PC-9 (cell line): ENCODE measurements at regions not wholly inside any gene's neighbourhood (a gene's known extent, or its start where the extent isn't known, plus 50 kb on each side); places are given as distances from the start of the nearest gene placed in this dataset.

ENCODE experiments used
- BruUV-seq: library from RNA; stranded (reverse); fragments of 400-500 nt; replicated peaks from 2 replicates; lab custom pipeline; 2021; lab: Mats Ljungman, UMichigan
- CTCF ChIA-PET: fragments of 300-600 bp; sonication (Branson Sonifier 250); formaldehyde crosslinking; loops from one replicate; lab custom pipeline; 2022; ENCODE audit warnings: antibody characterized with exemption; lab: Charles Lee
- POLR2A ChIA-PET: fragments of 300-600 bp; sonication (Branson Sonifier 250); formaldehyde crosslinking; loops from one replicate; lab custom pipeline; 2022; ENCODE audit warnings: antibody characterized with exemption; ENCODE audit not compliant: unreplicated experiment; lab: Charles Lee
- DNase-seq, 2 experiments: peaks; one replicate each; pipeline versions ENCODE4 v3.0.0 to v3.0.0-alpha.2; 2015 to 2022; ENCODE audit warnings: mixed read lengths in 1 of 2
- H2AFZ ChIP-seq: fragments of 200-600 bp; sonication (generic); 2 replicates; pipeline ENCODE4 v1.8.1; 2017; ENCODE audit warnings: antibody characterized with exemption
- H3F3A ChIP-seq: fragments of 200-600 bp; sonication (generic); 2 replicates; pipeline ENCODE4 v1.8.1; 2017; ENCODE audit warnings: antibody characterized with exemption, mild to moderate bottlenecking, low read depth; ENCODE audit not compliant: insufficient read depth
- H3K27ac ChIP-seq: fragments of 200-600 bp; sonication (generic); 2 replicates; pipeline ENCODE4 v1.6.1; 2016; ENCODE audit warnings: mixed run types
- H3K27me3 ChIP-seq: fragments of 200-600 bp; sonication (generic); 2 replicates; pipeline ENCODE4 v1.6.1; 2016; ENCODE audit warnings: low read depth, mixed run types; ENCODE audit not compliant: insufficient read depth
- H3K36me3 ChIP-seq: fragments of 200-600 bp; sonication (generic); 2 replicates; pipeline ENCODE4 v1.6.1; 2016; ENCODE audit warnings: low read depth, mixed run types
- H3K4me1 ChIP-seq: fragments of 200-600 bp; sonication (generic); replicated peaks from 2 replicates; pipeline ENCODE4 v1.6.1; 2016; ENCODE audit warnings: mixed run types; ENCODE audit not compliant: insufficient read depth
- H3K4me2 ChIP-seq: fragments of 200-600 bp; sonication (generic); 2 replicates; pipeline ENCODE4 v1.6.1; 2017; ENCODE audit warnings: mixed run types
- H3K4me3 ChIP-seq: fragments of 200-600 bp; sonication (generic); 2 replicates; pipeline ENCODE4 v1.6.1; 2016; ENCODE audit warnings: mixed run types
- H3K79me2 ChIP-seq: fragments of 200-600 bp; sonication (generic); 2 replicates; pipeline ENCODE4 v1.6.1; 2017; ENCODE audit warnings: low read depth, mixed run types
- H3K9me2 ChIP-seq: fragments of 200-600 bp; sonication (generic); 2 replicates; pipeline ENCODE4 v1.8.1; 2017; ENCODE audit warnings: mild to moderate bottlenecking; ENCODE audit not compliant: insufficient read depth
- H3K9me3 ChIP-seq: fragments of 200-600 bp; sonication (generic); 2 replicates; pipeline ENCODE4 v1.8.1; 2016; ENCODE audit warnings: low read depth; ENCODE audit not compliant: insufficient read depth
- H4K20me1 ChIP-seq: fragments of 200-600 bp; sonication (generic); 2 replicates; pipeline ENCODE4 v1.8.1; 2017; ENCODE audit not compliant: insufficient read depth
- EZH2 ChIP-seq: fragments of 200-600 bp; sonication (generic); IDR thresholded peaks from 2 replicates; pipeline ENCODE4 v1.8.0; 2017; ENCODE audit warnings: antibody characterized with exemption, low read depth
- intact Hi-C: fragments of 100-400 bp; cut with micrococcal nuclease; formaldehyde crosslinking; loops from one replicate; pipeline ENCODE4 v1.10.0; 2022; ENCODE audit not compliant: unreplicated experiment
- TF ChIP-seq, protein P1 (sequence below): fragments of 200-600 bp; sonication (generic); conservative IDR thresholded peaks from 2 replicates; pipeline ENCODE4 v1.6.1; 2017; ENCODE audit warnings: mixed run types, antibody characterized with exemption, mild to moderate bottlenecking, moderate library complexity

DNA sequence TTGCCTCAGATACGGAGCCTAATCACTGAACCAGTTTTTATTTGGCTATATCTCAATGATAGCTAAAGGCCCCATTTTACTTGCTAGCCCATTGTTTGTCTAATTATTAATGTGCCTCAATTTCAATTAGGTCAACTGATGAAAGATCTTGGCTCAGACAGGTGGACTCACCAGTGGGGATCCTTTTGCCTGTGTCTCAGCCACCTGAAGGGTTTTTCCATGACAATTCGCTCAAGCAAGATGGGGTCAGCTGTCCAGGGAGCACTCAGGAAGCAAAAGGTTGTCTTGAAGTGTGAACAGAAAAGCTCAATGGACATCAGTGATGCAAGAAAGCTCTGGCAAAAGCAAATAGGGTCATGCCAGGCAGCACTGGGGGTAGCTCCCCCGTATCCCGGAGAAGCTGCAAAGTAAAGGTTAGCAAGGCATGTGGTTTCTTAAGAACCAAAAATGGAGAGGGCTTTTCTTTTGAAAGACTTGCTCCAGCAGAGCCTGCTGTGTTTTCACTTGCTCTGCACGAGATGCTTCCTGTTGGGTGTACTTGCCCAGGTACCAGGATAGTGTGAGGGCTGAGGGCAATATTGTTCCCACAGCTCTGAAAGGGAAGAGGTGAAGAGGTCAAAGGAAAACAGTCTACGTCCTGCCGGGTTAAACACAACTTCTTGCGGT lies 541.2 kb upstream of the CDH5 start:
- no peaks in the 10 kb centered on the region for H3F3A ChIP-seq
- no TSS peak for BruUV-seq

DNA sequence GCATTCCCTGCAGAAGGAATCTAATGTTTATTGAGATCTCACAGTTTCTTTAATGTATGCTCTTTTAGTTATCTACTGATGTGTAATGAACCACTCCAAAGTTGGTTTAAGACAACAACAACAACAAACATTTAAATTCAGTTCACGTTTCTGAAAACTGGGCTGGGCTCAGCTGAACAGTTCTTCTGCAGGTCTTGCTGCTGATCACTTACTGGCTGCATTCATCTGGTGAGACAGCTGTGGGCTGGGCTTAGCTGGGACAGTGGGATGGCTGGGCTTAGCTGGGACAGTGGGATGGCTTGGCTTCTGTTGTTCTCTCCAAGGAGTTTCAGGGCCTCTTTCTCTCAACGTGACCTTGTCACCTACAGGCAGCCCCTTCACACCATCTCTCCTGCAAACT lies 544.3 kb upstream of the CDH5 start:
- CTCF ChIA-PET: no interaction called here
- no peaks in the 10 kb centered on the region for H3K36me3 ChIP-seq
- no peak overlapping the region for H2AFZ ChIP-seq
- intact Hi-C loops: no loop called here
- H3K9me3 ChIP-seq: no peaks in the 10 kb centered on the region
- no peak overlapping the region for H3K4me3 ChIP-seq
- TF ChIP-seq, protein P1, sequence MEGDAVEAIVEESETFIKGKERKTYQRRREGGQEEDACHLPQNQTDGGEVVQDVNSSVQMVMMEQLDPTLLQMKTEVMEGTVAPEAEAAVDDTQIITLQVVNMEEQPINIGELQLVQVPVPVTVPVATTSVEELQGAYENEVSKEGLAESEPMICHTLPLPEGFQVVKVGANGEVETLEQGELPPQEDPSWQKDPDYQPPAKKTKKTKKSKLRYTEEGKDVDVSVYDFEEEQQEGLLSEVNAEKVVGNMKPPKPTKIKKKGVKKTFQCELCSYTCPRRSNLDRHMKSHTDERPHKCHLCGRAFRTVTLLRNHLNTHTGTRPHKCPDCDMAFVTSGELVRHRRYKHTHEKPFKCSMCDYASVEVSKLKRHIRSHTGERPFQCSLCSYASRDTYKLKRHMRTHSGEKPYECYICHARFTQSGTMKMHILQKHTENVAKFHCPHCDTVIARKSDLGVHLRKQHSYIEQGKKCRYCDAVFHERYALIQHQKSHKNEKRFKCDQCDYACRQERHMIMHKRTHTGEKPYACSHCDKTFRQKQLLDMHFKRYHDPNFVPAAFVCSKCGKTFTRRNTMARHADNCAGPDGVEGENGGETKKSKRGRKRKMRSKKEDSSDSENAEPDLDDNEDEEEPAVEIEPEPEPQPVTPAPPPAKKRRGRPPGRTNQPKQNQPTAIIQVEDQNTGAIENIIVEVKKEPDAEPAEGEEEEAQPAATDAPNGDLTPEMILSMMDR: no peak
- TF ChIP-seq EZH2: no peak
- no peaks in the 10 kb centered on the region; the same call in 1 of the 2 replicates for H3K27me3 ChIP-seq
- H4K20me1 ChIP-seq: no peaks in the 10 kb centered on the region
- no TSS peak for BruUV-seq
- POLR2A ChIA-PET: no interaction called here
- no peak overlapping the region for H3K4me2 ChIP-seq
- no peaks in the 10 kb centered on the region for H3F3A ChIP-seq
- no peaks in the 10 kb centered on the region for H3K4me1 ChIP-seq
- H3K79me2 ChIP-seq: no peaks in the 10 kb centered on the region
- H3K27ac ChIP-seq: no peak overlapping the region
- no peak for DNase-seq
- no peaks in the 10 kb centered on the region for H3K9me2 ChIP-seq

More for the DNA sequence above, 541.2 kb upstream of the CDH5 start:
- no peak overlapping the region for H3K4me3 ChIP-seq
- no peak overlapping the region for H3K27ac ChIP-seq
- ChIA-PET CTCF (no interaction called here), POLR2A (no interaction called here)
- intact Hi-C loops: no loop called here
- no peaks in the 10 kb centered on the region for H3K4me1 ChIP-seq
- H2AFZ ChIP-seq: no peak overlapping the region
- no peak for DNase-seq
- peaks cover 3% of the 10 kb centered on the region for H3K27me3 ChIP-seq
- no peaks in the 10 kb centered on the region for H3K79me2 ChIP-seq
- H3K36me3 ChIP-seq: no peaks in the 10 kb centered on the region
- no peaks in the 10 kb centered on the region for H3K9me3 ChIP-seq
- H3K9me2 ChIP-seq: no peaks in the 10 kb centered on the region
- no peak overlapping the region for H3K4me2 ChIP-seq
- H4K20me1 ChIP-seq: no peaks in the 10 kb centered on the region
- no peak for TF ChIP-seq EZH2
- TF ChIP-seq, protein P1: no peak

- TF ChIP-seq, protein P1: no peak
- no peak for TF ChIP-seq EZH2
- CTCF ChIA-PET: no interaction called here
- Histone ChIP-seq H3K4me2 (no peak overlapping the region), H4K20me1 (no peaks in the 10 kb centered on the region), H3K36me3 (no peaks in the 10 kb centered on the region), H3K27ac (no peak overlapping the region), H3F3A (no peaks in the 10 kb centered on the region), H3K9me3 (no peaks in the 10 kb centered on the region), H3K4me1 (no peaks in the 10 kb centered on the region), H3K79me2 (no peaks in the 10 kb centered on the region), H3K9me2 (no peaks in the 10 kb centered on the region), H2AFZ (no peak overlapping the region), H3K27me3 (no peaks in the 10 kb centered on the region), H3K4me3 (no peak overlapping the region)
- BruUV-seq: no TSS peak
- no peak for DNase-seq
- POLR2A ChIA-PET: no interaction called here
- intact Hi-C loops: no loop called here
Observed at GRCh38 chr16:65819136-65819898, 547.2 kb upstream of the CDH5 start.
